T-helper 2 cell treated with Interferon-gamma antibody and Interleukin-4, amounts not matched to agents 5 μg/mL and 100 μg/mL, for 36 hours (primary cell): ENCODE measurements at regions not wholly inside any gene's neighbourhood (a gene's known extent, or its start where the extent isn't known, plus 50 kb on each side); places are given as distances from the start of the nearest gene placed in this dataset.

ENCODE experiments used
- DNase-seq: peaks from one replicate; pipeline ENCODE4 v3.0.0; 2021; ENCODE audit warnings: low spot score
- H3K27ac Mint-ChIP-seq: one replicate; pipeline ENCODE4 v1.8.0; 2021; ENCODE audit warnings: mild to moderate bottlenecking, mixed read lengths
- H3K27me3 Mint-ChIP-seq: one replicate; pipeline ENCODE4 v1.8.0; 2021; ENCODE audit warnings: low read depth, mixed read lengths
- H3K36me3 Mint-ChIP-seq: one replicate; pipeline ENCODE4 v1.8.0; 2021; ENCODE audit warnings: low read depth, mixed read lengths
- H3K4me1 Mint-ChIP-seq: one replicate; pipeline ENCODE4 v1.8.0; 2021; ENCODE audit warnings: low read depth, mixed read lengths
- H3K4me3 Mint-ChIP-seq: one replicate; pipeline ENCODE4 v1.8.0; 2022; ENCODE audit warnings: mild to moderate bottlenecking, moderate library complexity, mixed read lengths
- H3K9me3 Mint-ChIP-seq: one replicate; pipeline ENCODE4 v1.8.0; 2021; ENCODE audit warnings: mixed read lengths

DNA sequence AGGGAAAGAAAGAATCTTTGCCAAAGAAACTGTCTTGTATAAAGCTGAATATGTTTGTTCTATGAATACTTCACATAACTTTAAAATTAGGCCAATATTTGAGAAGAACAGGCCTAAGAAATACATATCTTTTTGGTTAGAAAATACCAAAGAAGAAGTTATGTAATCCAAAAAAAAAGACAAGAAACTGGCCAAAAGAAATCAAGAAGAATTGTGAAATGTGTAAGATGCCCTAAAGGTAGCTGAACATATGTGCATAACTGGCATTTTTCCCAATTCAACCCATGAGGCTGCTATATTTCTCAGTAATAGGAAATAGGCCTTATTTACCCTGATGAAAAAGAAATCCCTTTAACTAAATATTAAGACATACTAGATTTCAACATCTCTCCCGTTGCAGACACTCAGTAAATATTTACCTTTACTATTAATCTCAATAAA, 290.0 kb downstream of the CETN3 start:
- no peaks in the 10 kb centered on the region for H3K36me3 Mint-ChIP-seq
- no peaks in the 10 kb centered on the region for H3K27me3 Mint-ChIP-seq
- no peak overlapping the region for H3K27ac Mint-ChIP-seq
- no peaks in the 10 kb centered on the region for H3K4me1 Mint-ChIP-seq
- no peak for DNase-seq
- H3K4me3 Mint-ChIP-seq = no peak overlapping the region
- no peaks in the 10 kb centered on the region for H3K9me3 Mint-ChIP-seq

DNA sequence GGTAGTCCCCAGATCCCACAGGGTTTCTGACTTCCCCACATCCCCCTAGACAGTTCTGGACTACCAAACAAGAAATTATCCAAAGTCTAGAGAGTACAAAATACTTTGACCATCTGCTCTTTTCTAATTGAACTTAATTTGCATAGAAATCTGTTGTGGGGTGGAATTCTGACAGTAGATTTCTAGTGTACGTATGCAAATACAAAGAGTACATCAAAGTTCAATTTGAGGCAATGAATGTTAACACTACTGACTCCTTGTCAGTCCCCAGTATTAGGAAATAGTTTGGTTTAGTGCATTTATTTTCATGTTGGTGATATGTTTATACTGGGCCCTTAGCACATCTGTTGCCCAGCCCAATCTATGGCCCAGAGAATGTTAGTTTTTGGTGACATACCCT, 292.6 kb downstream of the CETN3 start:
- Mint-ChIP-seq H3K9me3 (no peaks in the 10 kb centered on the region), H3K27ac (no peak overlapping the region), H3K4me1 (no peaks in the 10 kb centered on the region), H3K36me3 (no peaks in the 10 kb centered on the region), H3K4me3 (no peak overlapping the region), H3K27me3 (no peaks in the 10 kb centered on the region)
- no peak for DNase-seq

DNA sequence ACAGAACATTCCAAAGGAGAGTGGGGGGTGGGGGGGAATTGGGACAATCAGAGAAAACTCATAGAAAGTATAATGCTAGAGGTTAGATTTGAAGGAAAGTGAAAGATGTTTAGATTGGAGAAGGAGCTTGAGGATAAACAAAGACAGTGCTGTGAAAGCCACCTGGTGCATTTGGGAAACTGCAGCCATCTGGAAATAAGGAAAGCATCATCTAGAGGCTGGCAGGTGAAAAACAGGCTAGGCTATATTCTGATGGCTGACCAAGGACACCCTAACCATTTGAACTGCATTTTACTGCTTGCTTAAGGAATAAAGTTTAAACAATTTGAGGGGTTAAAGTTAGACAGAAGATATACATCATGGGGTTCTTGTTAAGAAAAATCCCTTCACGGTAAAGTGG, 296.4 kb downstream of the CETN3 start:
- Mint-ChIP-seq H3K4me3 (no peak overlapping the region), H3K4me1 (no peaks in the 10 kb centered on the region), H3K27ac (no peak overlapping the region), H3K27me3 (no peaks in the 10 kb centered on the region), H3K9me3 (no peaks in the 10 kb centered on the region), H3K36me3 (no peaks in the 10 kb centered on the region)
- DNase-seq = no peak

DNA sequence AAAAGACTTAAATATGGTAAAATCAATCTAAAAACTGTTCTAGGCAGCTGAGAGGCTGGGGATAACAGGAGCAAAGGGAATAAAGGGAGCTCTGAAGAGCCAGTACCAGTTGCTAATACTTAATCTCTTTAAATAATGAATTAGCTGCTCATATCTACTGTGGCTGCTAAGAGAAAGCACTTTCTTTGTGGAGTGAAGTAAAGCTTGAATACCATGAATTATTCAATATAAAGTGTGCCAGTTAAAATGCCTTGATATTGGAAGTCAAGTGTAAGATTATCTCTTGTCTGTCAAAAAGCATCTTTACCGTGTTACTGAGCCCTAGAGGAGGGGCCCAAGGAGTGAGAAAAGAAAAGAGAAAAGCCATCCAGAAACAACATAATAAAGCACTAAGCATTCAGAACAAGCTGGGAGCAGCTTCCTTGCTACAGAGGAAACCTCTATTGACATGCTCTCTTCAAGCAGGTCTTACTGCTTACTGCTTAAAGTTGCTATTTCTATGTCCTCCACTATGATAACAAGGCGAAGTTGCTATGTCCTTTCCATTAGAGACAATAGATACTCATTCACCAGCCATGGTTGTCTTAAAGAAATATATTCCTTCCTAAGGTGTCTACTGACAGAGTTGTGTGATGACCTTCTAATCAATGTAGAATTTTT, 297.4 kb downstream of the CETN3 start:
- Mint-ChIP-seq H3K9me3 (no peaks in the 10 kb centered on the region), H3K4me1 (no peaks in the 10 kb centered on the region)

DNA sequence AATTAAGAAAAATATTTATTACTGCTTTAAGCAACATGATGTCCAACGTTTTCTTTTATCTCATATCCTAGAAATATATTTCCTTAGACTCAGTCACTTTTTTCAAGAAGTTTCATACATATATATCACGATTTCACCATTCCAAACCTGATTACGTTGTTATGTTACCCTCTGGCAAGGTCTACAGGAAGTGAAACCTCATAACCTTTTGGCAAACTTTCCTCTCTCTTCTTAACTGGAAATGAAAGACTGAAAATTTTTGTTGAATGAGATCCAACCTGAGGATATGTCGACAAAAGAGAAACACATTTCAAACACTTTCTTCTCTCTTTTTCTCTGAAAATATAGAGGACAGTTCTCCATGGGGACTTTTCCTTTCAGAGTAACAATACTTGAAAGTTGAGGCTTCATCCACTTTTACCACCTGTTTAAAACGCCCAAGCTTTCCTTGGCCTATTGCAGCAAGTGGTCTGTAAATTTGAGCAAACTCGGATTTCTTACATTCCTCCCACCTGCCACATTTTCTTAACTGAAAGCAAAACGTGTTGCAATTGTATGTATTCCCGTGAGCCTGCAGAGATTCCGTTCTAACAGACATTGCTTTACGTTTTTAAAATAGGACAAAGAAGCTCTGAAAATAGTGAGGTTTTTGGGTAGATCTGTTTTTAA, 298.1 kb downstream of the CETN3 start:
- no peaks in the 10 kb centered on the region for H3K9me3 Mint-ChIP-seq
- no peaks in the 10 kb centered on the region for H3K4me1 Mint-ChIP-seq
- H3K36me3 Mint-ChIP-seq = no peaks in the 10 kb centered on the region
- DNase-seq = no peak
- no peaks in the 10 kb centered on the region for H3K27me3 Mint-ChIP-seq
- H3K4me3 Mint-ChIP-seq = no peak overlapping the region
- H3K27ac Mint-ChIP-seq = no peak overlapping the region

More for the DNA sequence above, 297.4 kb downstream of the CETN3 start:
- no peak for DNase-seq
- no peaks in the 10 kb centered on the region for H3K27me3 Mint-ChIP-seq
- no peak overlapping the region for H3K4me3 Mint-ChIP-seq
- no peaks in the 10 kb centered on the region for H3K36me3 Mint-ChIP-seq
- no peak overlapping the region for H3K27ac Mint-ChIP-seq

DNA sequence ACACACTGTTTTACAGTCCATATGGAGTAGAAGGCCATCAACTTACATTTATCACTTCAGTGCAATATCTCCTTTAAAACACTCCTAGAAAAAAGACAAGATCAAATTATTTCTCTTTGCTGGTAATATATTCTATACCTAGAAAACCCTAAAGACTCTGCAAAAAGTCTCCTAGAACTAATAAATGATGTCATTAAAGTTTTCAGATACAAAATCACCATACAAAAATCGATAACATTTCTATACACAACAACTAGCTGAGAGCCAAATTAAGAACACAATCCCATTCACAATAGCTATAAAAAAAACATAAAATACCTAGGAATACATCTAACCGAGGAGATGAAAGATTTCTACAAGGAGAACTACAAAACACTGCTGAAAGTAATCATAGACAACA, 300.3 kb downstream of the CETN3 start:
- no peaks in the 10 kb centered on the region for H3K4me1 Mint-ChIP-seq
- no peak for DNase-seq
- no peak overlapping the region for H3K4me3 Mint-ChIP-seq
- no peaks in the 10 kb centered on the region for H3K36me3 Mint-ChIP-seq
- H3K9me3 Mint-ChIP-seq = peaks cover 7% of the 10 kb centered on the region
- H3K27ac Mint-ChIP-seq = no peak overlapping the region
- H3K27me3 Mint-ChIP-seq = no peaks in the 10 kb centered on the region

DNA sequence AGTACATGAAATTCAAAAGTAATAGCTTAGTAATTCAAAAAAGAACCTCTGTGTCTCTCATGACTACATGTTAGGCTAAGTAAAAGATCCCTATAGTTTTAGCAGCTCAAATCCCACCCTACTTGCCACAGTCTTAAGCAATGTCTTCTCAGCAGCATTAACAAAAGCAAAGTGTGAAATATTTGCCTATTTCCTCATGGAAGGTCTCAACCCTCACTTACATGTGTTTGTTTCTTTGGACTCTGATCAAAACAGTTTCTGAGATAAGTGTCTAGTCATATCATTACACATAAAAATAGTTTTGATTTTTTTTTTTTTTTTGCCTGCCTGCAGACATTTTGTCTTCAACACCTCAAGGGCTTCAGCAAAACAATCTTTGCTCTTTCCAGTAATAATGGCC, 310.5 kb downstream of the CETN3 start:
- no peak for DNase-seq

DNA sequence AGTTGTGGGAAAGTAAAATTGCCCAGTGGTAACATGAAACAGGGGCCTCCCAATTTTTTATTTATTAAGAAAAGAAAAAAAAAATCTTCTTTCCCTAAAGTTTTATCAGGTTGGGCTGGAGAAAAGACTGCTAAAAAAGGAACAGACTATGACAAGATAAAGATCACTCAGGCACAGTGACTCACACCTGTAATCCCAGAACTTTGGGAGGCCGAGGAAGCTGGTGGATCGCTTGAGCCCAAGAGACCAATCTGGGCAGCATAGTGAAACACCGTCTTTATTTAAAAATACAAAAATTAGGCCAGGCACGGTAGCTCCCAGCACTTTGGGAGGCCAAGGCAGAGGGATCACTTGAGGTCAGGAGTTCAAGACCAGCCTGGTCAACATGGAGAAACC, 312.5 kb downstream of the CETN3 start:
- Mint-ChIP-seq H3K36me3 (no peaks in the 10 kb centered on the region), H3K4me3 (no peak overlapping the region), H3K27ac (no peak overlapping the region), H3K9me3 (no peaks in the 10 kb centered on the region), H3K27me3 (no peaks in the 10 kb centered on the region), H3K4me1 (no peaks in the 10 kb centered on the region)
- DNase-seq = no peak

More for the DNA sequence above, 310.5 kb downstream of the CETN3 start:
- H3K4me1 Mint-ChIP-seq = no peaks in the 10 kb centered on the region
- H3K36me3 Mint-ChIP-seq = no peaks in the 10 kb centered on the region
- H3K9me3 Mint-ChIP-seq = no peaks in the 10 kb centered on the region
- no peak overlapping the region for H3K27ac Mint-ChIP-seq
- H3K4me3 Mint-ChIP-seq = no peak overlapping the region
- no peaks in the 10 kb centered on the region for H3K27me3 Mint-ChIP-seq

DNA sequence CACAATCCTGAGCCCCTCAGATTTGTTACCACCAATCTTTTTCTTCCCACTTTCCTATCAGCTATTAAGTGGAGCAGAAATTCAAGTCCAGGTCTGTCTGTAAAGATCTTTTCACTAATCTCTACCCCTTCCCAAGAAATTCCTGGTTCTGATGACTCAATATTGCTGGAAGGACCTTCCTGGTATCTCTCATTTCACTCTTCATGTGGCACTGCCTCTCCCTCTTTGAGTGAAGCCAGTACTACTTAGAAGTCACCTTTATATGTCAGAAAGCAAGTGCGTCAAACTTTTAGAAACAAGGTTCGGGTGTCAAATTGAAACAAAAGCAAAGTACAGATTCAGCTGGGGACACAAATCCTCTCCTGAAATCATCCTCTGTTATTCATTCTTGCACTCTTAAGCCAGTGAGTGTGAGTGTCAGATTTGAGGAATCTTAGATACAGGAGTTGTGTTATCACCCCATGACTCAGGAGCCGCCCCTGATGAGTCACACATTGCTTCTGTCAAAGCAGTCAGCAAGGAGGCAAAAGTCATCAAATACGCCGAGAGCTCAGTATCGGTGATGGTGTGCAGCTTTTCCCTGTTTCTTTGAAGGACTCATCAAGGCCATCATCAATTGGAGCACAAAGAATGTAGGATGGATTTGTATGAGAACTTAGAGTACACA, 313.0 kb downstream of the CETN3 start:
- Mint-ChIP-seq H3K9me3 (no peaks in the 10 kb centered on the region), H3K36me3 (no peaks in the 10 kb centered on the region), H3K4me3 (no peak overlapping the region), H3K4me1 (no peaks in the 10 kb centered on the region), H3K27ac (no peak overlapping the region), H3K27me3 (no peaks in the 10 kb centered on the region)
- no peak for DNase-seq

DNA sequence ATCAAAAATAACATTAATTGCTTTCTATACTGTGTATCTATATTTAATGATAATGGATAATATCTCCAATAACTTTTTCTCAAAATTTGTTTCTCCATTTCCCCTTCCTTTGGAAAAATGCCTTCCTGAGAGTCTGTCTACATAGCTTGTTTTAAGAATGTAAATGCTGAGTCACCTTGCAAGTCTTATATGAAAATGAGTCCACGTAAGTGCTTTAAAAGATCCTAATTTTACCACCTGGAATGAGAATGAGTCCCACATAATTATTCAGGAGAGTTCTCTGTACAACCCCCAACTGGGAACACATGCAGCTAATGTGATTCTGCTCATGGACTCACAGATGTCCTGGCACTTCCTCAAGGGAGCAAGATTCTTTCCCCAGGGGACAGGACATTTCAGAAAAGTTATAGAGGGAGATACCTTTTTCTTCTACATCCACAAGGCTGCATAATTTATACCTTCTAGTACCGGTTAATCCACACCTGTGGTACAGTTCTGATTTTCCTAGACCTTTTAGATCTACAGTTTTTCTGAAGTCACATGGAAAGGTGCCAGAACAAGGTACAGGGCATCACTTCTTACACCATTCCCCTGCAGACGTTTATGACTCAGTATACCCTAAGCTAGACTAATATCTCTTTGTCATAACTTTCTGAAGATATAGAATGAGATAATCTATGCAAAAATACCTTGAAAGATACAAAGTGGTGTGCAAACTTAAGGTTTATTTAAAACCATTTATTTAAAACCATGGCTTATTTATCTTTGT, 314.1 kb downstream of the CETN3 start:
- no peak overlapping the region for H3K27ac Mint-ChIP-seq
- no peak for DNase-seq
- no peaks in the 10 kb centered on the region for H3K4me1 Mint-ChIP-seq
- no peak overlapping the region for H3K4me3 Mint-ChIP-seq
- no peaks in the 10 kb centered on the region for H3K36me3 Mint-ChIP-seq
- H3K9me3 Mint-ChIP-seq = no peaks in the 10 kb centered on the region
- no peaks in the 10 kb centered on the region for H3K27me3 Mint-ChIP-seq

DNA sequence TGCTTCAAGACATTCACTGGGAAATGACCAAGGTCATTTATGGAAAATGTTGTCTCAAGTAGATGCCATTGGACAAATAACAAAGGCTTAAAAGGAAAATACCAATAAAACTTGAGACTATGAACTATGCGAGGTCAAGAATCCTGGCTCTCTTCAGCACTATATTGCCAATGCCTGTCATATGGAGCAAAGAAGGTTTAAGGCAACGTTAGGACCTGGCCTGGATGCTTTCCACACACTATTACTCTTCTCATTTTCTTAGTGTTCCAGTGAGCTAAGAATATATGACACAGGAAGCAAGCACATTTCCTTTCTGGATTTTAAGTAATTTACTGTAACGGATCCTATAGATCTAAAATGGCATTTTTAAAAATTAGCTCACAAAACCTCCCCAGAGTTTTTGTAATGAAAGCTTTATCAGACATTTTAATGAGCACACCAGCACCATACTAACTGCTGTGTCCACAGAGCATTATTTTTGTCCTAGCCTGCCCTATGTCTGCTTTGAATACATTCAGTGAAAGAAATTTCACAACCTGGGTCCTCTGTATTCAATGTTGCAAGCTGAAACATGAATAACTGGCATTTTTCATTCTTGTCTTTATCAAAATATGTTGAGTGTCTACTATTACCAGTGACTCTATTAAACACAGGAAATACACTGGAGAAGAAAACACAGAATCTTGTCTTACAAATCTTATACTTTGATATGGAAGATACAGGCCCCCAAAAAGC, 315.6 kb downstream of the CETN3 start:
- Mint-ChIP-seq H3K27me3 (no peaks in the 10 kb centered on the region), H3K4me1 (no peaks in the 10 kb centered on the region), H3K27ac (no peak overlapping the region), H3K4me3 (no peak overlapping the region), H3K9me3 (peaks cover 2% of the 10 kb centered on the region), H3K36me3 (no peaks in the 10 kb centered on the region)
- no peak for DNase-seq

DNA sequence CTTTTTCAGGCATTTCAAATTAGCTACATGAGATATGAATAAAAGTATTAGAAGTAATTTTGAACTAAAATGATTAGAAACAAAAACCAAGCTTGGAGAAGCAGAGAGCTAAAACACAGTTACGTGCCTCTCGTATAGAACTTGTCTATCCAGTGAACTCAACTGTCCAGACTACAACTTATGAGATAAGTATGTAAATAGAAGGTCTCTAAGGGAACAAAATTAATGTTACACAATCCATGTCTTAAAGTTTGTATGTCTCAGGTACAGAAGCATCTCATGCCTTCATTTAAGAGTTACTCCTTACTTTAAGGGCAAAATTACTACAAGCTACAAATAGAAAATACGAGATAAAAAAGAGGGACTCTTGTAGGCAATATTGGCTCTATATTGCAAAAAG, 316.8 kb downstream of the CETN3 start:
- Mint-ChIP-seq H3K27me3 (no peaks in the 10 kb centered on the region), H3K36me3 (no peaks in the 10 kb centered on the region), H3K9me3 (peaks cover 10% of the 10 kb centered on the region), H3K27ac (no peak overlapping the region), H3K4me1 (no peaks in the 10 kb centered on the region), H3K4me3 (no peak overlapping the region)
- DNase-seq = no peak

DNA sequence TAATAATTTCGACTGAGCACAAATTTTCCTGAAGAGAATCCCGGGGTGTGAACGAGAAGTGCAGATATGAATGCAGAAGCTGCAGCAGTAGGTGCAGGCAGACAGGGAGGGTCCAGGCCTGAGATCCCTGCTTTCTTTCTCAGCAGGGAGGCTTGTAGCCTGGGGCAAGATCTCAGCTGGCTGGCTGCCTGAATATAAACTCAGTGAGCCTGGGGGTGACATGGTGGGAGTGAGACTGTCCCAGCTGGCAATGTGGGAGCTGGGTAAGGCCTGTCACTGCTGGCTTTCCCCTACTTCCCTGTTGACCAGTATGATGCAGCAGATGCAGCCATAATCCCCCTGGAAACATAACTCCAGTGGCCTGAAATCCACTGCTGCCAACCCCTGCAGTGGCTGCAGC, 325.2 kb downstream of the CETN3 start:
- DNase-seq = no peak
- Mint-ChIP-seq H3K4me1 (no peaks in the 10 kb centered on the region), H3K9me3 (peaks cover 18% of the 10 kb centered on the region), H3K27ac (no peak overlapping the region), H3K36me3 (no peaks in the 10 kb centered on the region), H3K4me3 (no peak overlapping the region), H3K27me3 (no peaks in the 10 kb centered on the region)
